Colonic mucosa (tissue), 4 donors: ENCODE measurements at regions not wholly inside any gene's neighbourhood (a gene's known extent, or its start where the extent isn't known, plus 50 kb on each side); places are given as distances from the start of the nearest gene placed in this dataset.

Source experiments
- DNase-seq: peaks from one replicate; pipeline ENCODE4 v3.0.0-alpha.2; 2020
- H3K27ac ChIP-seq: fragments of 200-600 bp; one replicate; pipeline ENCODE4 v1.8.0; 2021
- H3K27me3 ChIP-seq: fragments of 200-600 bp; one replicate; pipeline ENCODE4 v1.8.0; 2021
- H3K36me3 ChIP-seq: fragments of 200-600 bp; one replicate; pipeline ENCODE4 v1.8.0; 2021
- H3K4me1 ChIP-seq: fragments of 200-600 bp; one replicate; pipeline ENCODE4 v1.8.0; 2021; ENCODE audit warnings: mild to moderate bottlenecking
- H3K4me3 ChIP-seq: fragments of 200-600 bp; one replicate; pipeline ENCODE4 v1.8.0; 2021
- H3K9ac ChIP-seq, 2 donors: one replicate each; pipeline ENCODE4 v1.7.0; 2013; ENCODE audit warnings: control low read depth in 2 of 2, low read depth in 2 of 2, low read length in 2 of 2
- H3K9me3 ChIP-seq: fragments of 200-600 bp; one replicate; pipeline ENCODE4 v1.8.0; 2021
- intact Hi-C: fragments of 100-400 bp; cut with DNase I; formaldehyde crosslinking; loops from one replicate; pipeline ENCODE4 v1.14.1; 2022
- TF ChIP-seq, protein P1 (sequence below): fragments of 200-600 bp; IDR thresholded peaks from one replicate; pipeline ENCODE4 v1.8.0; 2022; ENCODE audit warnings: antibody characterized with exemption, mild to moderate bottlenecking
- donor health status: healthy.
- donor health status: DM: no; HTN: no; CAD: no.
- donor health status: DM: no; HTN: no; CAD: no.

DNA sequence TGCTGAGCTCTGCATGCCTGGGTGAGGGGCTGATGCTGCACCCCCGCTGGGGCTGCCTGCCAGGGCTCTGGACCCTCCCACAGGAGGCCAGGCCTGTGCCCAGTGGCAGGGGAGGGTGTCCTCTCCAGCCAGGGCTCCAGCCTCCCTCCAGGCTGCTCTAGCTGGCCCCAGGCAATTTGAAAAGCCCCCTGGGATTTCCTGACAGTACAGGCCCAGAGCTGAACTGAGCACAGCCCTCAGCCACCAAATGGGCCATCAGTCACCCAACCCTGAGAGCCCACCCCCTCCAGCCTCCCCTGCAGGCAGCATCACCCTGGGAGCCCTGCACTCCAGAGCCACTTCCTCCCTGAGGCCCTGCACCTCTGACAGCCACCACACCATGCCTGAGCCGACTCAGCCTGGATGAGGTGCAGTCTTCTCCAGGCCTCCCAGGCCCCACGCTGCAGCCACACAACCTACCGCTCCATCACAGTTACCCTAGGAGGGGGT is 101.8 kb upstream of the RET start:
- H3K27ac ChIP-seq: no peak overlapping the region
- no peaks in the 10 kb centered on the region for H3K27me3 ChIP-seq
- H3K9me3 ChIP-seq: no peaks in the 10 kb centered on the region
- no peak for DNase-seq
- H3K4me3 ChIP-seq: no peak overlapping the region
- H3K4me1 ChIP-seq: no peaks in the 10 kb centered on the region
- intact Hi-C loops: no loop called here
- no peaks in the 10 kb centered on the region for H3K36me3 ChIP-seq
- TF ChIP-seq, protein P1, sequence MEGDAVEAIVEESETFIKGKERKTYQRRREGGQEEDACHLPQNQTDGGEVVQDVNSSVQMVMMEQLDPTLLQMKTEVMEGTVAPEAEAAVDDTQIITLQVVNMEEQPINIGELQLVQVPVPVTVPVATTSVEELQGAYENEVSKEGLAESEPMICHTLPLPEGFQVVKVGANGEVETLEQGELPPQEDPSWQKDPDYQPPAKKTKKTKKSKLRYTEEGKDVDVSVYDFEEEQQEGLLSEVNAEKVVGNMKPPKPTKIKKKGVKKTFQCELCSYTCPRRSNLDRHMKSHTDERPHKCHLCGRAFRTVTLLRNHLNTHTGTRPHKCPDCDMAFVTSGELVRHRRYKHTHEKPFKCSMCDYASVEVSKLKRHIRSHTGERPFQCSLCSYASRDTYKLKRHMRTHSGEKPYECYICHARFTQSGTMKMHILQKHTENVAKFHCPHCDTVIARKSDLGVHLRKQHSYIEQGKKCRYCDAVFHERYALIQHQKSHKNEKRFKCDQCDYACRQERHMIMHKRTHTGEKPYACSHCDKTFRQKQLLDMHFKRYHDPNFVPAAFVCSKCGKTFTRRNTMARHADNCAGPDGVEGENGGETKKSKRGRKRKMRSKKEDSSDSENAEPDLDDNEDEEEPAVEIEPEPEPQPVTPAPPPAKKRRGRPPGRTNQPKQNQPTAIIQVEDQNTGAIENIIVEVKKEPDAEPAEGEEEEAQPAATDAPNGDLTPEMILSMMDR: no peak
- no peak overlapping the region for H3K9ac ChIP-seq

DNA sequence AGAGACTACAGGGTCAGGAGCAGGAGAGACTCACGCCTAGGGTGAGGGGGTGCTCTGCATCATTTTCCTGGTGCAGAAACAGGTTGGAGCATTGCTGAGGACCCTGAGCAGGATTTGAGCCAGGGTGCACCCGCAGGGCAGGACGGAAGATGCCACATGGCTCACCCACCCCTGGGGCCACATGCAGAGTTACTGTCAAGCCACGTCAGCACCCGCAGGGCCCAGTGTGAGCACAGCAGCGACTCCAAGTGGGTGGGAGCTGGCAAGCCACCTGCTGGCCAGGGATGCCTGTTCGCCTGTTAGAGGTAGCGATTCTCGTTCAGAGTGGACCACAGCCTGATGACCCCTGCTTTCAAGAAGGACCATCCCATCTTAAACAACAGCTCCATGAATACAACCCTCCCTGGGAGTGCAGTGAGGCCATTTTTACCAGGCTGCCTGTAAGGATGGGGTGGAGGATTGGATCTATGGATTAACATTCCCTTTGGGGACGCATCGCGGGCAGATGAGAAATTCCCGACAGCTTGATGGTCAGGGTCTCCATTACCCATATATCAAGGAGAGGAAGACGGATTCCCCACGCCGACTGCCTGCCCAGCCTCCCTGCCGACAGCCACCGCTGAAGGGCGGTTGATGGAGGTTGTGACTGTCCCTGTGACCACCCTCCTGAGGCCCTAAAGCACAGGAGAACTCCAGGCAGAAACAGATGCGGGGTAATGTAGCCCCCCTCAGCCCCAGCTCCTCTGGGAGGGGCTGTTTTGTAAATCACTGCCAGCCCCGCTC is 101.1 kb upstream of the RET start:
- H3K27me3 ChIP-seq: no peaks in the 10 kb centered on the region
- H3K36me3 ChIP-seq: no peaks in the 10 kb centered on the region
- no peak overlapping the region for H3K4me3 ChIP-seq
- DNase-seq: no peak
- no peaks in the 10 kb centered on the region for H3K4me1 ChIP-seq
- TF ChIP-seq, protein P1: no peak
- no peaks in the 10 kb centered on the region for H3K9me3 ChIP-seq
- intact Hi-C loops: no loop called here
- no peak overlapping the region for H3K27ac ChIP-seq
- no peak overlapping the region for H3K9ac ChIP-seq

- H3K4me3 ChIP-seq: no peak overlapping the region
- no peak overlapping the region for H3K27ac ChIP-seq
- H3K36me3 ChIP-seq: no peaks in the 10 kb centered on the region
- no peaks in the 10 kb centered on the region for H3K27me3 ChIP-seq
- intact Hi-C loops: no loop called here
- no peaks in the 10 kb centered on the region for H3K9me3 ChIP-seq
- H3K9ac ChIP-seq: no peak overlapping the region
- TF ChIP-seq, protein P1: no peak
- H3K4me1 ChIP-seq: no peaks in the 10 kb centered on the region
- DNase-seq: no peak
Observed at GRCh38 chr10:42976351-42977031, 100.4 kb upstream of the RET start.

DNA sequence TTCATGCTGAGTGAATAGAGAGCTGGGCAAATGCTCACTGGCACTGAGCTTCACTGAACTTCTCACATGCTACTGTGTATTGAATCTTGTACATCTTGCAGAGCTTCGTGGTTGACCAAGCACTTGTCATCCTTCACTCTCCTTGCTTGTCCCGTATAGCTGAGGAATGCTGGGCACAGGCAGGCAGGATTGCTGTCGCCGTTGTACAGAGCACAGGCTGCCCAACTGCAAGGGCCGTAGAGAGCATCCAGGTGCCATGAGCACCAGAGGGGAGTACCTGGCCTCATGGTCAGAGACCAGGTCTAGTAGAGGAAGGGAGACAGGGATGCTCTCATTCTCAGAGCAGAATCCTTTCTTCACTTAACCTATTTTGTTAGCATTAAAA is 99.8 kb upstream of the RET start:
- no peak for DNase-seq
- Histone ChIP-seq H3K27ac (no peak overlapping the region), H3K9me3 (no peaks in the 10 kb centered on the region), H3K36me3 (no peaks in the 10 kb centered on the region), H3K9ac (no peak overlapping the region), H3K4me3 (no peak overlapping the region), H3K4me1 (no peaks in the 10 kb centered on the region), H3K27me3 (no peaks in the 10 kb centered on the region)
- intact Hi-C loops: no loop called here
- TF ChIP-seq, protein P1: no peak

DNA sequence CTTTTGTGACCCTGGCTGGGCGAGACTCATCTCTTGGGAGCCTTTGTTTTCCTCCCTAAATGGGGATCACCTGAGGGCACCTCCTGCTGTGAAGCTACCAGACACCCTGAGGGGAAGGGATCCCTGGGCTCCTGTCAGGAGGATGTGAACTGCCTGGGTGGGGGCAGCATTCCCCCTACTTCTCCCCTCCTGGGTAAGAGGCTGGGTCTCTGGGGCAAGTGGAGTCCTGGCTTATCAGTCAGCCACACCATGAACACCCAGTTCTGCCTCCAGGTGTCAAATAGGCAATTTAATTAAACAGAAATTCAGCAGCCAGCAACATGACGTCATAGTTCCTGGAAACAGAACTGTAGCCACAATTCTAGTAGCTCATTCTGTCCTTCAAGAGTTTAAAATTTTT is 97.7 kb upstream of the RET start:
- intact Hi-C loops: no loop called here
- Histone ChIP-seq H3K27me3 (no peaks in the 10 kb centered on the region), H3K36me3 (no peaks in the 10 kb centered on the region), H3K9ac (no peak overlapping the region), H3K9me3 (no peaks in the 10 kb centered on the region), H3K27ac (no peak overlapping the region), H3K4me1 (no peaks in the 10 kb centered on the region), H3K4me3 (no peak overlapping the region)
- DNase-seq: no peak
- TF ChIP-seq, protein P1: no peak
